GM18526 (cell line): ENCODE measurements at regions not wholly inside any gene's neighbourhood (a gene's known extent, or its start where the extent isn't known, plus 50 kb on each side); places are given as distances from the start of the nearest gene placed in this dataset.

Experiments
- POLR2A ChIP-seq: IDR thresholded peaks from 3 replicates; pipeline ENCODE4 v1.6.1; 2011; ENCODE audit not compliant: insufficient read length; ENCODE audit errors: extremely low read depth

DNA sequence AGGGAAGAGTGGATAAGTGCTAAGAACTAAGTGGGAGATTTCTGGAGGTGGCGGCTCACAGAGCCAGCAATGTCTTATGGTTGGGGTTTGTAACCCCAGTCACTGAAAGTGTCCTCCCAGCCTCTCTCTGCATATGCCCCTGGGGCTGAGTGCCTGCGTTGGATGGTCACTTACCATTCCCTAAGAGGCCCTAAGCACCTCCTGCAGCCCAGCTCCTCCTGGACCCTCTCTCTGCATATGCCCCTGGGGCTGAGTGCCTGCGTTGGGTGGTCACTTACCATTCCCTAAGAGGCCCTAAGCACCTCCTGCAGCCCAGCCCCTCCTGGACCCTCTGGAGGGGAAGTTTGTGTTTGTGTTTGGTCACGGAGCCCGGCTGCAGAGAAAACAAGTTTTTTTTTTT, 425.8 kb downstream of the TMEM121 start:
- TF ChIP-seq POLR2A: no peak

DNA sequence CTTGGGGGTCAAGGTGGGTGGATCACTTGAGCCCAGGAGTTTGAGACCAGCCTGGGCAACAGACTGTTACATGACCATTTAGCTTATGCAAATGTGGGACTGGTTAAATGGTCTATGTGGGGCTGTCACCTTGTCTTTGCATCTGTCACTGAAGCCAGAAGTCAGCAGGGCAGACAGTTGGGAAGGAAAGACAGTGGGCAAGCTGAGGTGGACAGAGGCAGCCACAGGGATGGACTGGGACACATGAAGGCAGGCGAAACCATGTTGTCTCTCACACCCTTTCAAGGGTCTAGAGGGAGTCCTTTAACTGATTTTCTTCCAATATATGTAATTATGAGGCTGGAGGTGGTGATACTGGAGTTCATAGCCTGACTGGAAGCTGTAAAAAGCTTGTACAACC, 426.4 kb downstream of the TMEM121 start:
- no peak for TF ChIP-seq POLR2A

DNA sequence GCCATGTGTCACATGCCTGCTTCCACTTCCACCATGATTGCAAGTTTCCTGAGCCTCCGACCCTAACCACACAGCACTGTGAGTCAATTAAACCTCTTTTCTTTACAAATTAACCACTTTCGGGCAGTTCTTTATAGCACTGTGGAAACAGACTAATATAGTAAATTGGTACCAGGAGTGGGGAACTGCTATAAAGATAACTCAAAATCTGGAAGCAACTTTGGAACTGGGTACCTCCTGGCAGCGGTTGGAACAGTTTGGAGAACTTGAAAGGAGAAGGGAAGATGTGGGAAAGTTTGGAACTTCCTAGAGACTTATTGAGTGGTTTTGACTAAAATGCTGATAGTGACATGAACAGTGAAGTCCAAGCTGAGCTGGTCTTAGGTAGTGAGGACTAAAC, 436.1 kb downstream of the TMEM121 start:
- TF ChIP-seq POLR2A: no peak

DNA sequence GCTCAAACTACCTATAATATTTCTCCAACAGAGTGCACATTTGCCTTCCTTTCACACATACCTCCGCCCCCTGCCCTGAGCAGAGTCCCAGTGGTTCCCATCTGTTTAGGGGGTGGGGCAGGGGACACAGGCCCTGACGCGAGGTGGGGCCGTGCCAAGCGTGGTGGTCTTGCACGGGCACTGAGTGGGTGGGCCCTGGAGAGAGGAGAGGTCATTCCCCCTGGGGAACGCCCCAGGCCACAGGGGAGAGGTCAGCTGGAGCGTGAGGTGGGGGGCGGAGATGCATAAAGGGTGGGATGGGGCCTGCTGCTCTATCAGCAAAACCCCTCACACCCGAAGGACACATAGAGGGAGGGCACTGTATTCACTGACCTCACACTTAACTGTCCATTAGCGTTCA, 441.9 kb downstream of the TMEM121 start:
- TF ChIP-seq POLR2A: no peak

DNA sequence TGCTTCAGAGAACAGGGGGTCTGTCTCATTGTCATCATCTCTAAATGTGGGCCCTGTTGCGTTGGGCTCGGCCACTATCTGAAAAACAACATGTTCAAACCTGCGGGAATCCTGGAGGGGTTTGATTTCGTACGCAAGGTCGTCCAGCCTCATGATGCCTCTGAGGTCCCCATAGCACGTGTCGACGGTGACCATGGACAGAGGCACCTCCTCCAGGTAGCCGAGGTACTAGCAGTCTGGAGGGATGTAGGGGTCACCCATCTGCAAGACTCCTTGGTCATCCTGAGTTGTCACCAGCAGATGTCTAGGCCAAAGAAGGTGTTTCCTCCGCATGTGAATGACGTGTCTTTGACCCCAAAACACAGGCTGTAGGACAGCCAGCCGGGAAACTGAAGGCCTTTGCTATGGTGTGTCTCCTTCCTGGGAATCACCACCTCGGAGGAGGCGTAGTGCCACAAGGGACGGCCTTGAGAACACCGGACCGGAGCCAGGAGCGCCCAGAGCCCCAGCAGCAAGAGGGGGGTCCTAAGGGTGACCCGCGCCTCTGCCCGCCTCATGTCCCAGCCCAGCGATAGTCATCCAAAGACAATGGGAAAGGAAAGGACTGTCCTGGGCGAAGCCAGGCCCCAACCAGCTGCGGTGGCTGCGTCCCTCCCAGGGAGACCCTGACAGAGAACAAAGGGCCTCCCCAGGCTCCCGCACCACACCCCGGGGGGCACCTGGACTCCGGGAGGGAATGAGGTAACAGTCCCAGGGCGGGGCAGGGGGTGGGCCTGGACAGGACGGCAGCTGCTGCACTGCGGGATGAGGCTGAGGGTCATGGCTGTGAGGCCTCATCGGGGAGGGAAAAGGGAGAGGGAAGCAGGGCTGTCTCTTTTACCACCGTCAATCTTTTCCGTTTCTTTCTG, 445.5 kb downstream of the TMEM121 start:
- TF ChIP-seq POLR2A: no peak

DNA sequence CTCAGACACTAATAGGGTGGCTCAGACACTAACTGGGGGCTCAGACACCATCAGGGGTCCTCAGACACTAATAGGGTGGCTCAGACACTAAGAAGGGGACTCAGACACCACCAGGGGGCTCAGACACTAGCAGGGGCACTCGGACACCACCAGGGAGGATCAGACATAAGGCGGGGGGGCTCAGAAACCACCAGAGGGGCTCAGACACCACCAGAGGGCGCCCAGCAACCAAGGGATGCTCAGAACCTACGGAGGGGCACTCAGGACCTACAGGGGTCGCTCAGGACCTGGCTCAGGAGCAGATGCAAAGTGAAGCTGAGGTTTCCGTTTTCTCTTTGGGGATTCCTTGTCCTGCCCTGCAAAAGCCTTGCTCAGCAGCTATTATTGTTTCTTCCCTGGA, 448.5 kb downstream of the TMEM121 start:
- TF ChIP-seq POLR2A: no peak

DNA sequence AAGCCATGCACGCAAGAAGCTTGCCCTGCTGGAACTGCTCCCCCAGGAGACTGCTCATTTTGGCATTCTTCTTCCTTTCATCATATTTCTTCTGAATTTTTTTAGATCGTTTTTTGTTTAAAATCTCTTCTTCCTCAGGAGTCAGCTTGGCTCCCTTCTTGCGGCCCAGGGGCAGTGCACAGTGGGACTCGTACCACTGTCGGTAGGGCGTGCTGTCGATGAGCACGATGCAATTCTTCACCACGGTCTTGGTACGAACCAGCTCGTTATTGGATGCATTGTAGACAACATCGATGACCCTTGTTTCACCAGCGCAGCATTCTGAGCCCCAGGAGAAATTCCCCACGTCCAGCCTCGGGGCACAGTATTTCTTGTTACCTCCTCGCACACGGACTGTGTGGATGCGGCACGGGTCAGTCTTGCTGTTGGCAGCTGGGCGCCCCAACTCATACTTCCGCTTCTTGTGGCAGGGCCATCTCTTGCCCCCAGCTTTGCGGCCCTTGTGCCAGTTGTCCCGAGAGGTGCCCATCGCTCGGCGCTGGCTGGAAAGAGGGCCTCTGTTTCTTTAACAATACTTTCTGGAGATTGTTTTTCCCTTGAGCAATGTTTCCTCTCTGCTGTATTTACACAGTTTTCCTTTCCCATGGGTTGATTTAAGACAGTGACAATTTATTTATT, 452.4 kb downstream of the TMEM121 start:
- no peak for TF ChIP-seq POLR2A

DNA sequence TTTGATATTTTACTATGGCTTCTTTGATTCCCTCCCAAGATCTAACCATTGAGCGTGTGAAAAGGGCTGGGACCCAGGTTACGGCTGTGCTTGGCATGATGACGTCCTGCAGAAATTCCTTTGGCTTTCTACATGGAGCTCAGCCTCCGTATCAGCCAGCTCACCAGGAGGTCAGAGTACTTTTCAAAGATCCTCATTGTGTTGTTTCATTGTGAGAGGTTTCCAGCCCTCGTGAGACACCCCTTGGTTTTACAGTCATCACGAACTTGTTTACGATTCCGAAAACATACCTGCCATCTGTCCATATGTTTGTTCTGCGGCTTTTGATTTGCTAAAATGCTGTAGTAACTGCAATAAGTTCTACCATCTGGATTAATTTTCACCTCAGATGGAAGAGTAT, 453.1 kb downstream of the TMEM121 start:
- no peak for TF ChIP-seq POLR2A

DNA sequence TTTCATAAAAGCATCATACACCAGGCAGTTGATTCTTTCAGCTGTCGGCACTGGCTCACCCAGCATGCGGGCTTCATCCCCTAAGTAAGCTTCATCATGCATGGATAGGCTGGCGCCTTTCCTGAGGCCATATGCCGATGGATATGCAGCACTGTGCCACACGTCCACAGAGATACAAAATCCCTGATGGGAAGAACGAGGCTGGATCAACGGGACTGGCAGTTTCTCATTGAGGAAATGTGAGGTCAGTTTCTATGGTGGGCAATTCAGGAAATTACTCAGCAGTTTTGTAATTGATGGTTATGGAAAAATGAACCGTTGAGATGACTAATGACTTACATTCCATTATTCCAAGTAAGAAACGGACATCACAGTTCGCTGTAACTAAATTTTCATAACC, 453.8 kb downstream of the TMEM121 start:
- no peak for TF ChIP-seq POLR2A

DNA sequence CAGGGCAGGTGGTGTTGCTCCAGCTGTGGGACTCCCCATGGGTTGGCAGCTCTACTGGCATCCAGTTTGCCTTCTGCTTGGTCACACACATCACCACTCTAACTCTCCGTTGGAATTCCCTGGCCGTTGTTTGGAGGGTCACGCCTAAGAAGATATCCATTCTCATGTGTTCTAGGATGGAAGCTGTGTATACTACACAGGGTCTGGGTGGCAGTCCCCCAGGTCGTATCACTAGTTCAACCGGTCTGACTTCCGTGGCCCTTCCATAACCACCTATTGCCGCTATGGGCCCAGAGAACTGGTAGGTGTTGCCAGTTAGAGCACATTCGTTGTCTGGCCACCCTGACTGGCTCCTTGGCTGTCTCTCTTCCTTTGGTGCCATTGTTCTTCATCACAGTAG, 456.3 kb downstream of the TMEM121 start:
- TF ChIP-seq POLR2A: no peak

DNA sequence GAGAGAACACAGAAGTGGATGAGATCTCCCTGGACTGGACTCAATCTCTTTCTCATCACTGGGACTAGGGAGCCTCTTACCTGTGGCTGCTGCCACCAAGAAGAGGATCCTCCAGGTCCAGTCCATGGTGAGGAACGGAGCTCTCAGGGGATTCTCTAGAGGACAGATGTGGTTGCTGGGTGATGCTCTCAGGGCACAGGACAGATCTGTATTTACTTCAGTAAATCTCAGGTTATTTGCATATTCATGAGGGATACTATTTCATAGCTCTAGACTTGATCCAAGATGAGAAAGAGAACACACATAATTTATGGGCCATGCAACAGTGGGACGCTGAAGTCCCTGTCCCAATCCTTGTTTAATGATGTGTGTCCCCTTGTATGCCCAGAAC, 460.5 kb downstream of the TMEM121 start:
- no peak for TF ChIP-seq POLR2A

DNA sequence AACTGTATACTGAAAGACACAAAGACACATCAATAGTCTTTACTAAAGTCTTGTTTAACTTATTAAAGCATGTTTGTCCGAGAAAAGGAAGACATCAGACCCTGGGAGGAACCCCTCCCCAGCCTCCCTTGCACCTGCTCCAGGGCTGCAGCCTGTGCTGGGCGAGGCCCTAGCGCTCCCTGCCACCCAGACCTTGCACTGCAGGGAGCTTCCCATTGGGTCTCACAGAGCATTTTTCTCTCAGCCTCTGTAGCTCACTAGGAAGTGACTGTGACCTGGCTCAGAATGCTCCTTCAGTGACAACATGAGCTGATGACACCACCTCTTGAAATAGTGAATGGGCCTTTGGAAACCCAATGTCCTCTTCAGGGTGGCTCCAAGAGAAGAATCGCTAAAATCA, 461.2 kb downstream of the TMEM121 start:
- no peak for TF ChIP-seq POLR2A

DNA sequence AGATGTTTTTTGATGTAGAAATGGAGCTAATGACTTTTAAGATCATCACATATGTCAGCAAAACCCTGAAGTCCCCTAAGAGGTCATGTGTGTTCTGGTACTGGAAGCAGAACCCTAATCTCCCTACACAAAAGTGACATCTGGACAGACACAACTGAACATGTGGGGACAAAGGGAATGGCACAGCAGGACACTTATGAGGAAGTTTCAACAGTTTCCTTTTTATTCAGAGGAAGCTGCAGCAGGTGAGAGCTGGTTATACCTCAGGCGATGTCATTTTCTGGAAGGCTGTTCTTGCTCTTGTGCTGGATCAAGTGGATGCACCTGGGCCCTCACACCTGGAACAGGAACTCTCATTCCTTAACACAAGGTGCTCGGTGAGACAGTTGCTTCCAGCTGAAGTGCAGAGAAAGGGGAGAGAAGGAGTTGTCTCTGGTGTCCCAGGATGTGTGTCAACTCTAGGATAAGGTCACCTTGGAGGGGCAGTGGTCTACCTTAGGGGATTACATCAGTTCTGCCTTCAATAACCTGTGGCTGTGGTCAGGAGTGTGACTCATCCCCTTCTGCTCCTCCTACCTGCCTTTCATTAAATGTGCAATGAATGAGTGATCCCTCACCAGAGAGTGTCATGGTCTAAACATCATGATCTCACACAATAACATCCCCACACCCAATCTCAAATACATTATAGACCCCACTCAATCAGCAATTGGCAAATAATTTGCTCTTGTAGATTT, 463.4 kb downstream of the TMEM121 start:
- TF ChIP-seq POLR2A: no peak

DNA sequence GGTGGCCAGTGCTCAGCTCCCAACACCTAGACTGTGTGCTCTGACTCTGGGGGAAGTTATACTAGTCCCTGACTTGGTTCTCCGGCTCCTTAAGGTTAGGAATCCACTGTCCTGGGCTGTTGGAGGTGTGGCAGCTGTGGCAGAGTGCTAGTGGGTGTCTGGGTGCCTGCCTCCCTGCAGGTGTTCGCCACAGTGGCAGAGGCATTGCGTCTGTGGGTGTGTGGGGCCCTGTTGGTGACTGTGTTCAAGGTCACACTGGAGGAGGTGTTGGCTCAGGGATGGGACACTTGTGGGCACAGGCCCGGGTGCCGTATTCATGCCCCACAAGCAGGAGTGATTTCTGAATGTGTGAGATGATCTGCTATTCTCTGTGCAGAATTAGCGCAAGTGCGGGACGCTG, 467.4 kb downstream of the TMEM121 start:
- TF ChIP-seq POLR2A: no peak

DNA sequence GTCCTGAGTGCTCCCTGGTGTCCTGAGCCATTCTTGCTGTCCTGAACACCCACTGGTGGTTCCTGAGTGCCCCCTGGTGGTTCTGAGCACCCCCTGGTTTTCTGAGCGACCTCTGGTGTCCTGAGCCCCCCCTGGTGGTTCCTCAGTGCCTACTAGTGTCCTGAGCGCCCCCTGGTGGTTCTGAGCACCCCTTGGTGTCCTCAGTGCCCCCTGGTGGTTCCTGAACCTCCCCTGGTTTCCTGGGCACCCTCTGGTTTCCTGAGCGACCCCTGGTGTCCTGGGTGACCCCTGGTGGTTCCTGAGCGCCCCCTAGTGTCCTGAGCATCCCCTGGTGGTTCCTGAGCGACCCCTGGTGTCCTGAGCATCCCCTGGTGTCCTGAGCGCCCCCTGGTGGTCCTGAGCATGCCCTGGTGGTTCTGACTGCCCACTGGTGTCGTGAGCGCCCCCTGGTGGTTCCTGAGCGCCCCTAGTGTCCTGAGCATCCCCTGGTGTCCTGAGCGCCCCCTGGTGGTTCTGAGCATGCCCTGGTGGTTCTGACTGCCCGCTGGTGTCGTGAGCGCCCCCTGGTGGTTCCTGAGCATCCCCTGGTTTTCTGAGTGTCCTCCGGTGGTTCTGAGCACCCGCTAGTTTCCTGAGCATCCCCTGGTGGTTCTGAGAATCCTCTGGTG, 473.1 kb downstream of the TMEM121 start:
- no peak for TF ChIP-seq POLR2A
